IPS DF 19.7 (cell line): ENCODE measurements at regions not wholly inside any gene's neighbourhood (a gene's known extent, or its start where the extent isn't known, plus 50 kb on each side); places are given as distances from the start of the nearest gene placed in this dataset.

Experiments
- DNase-seq: peaks from one replicate; pipeline ENCODE4 v3.0.0-alpha.2; 2013; ENCODE audit warnings: low read depth, low spot score

GRCh38 chr13:111536075-111536642 is 215.7 kb downstream of the TEX29 start:
- DNase-seq = no peak

GRCh38 chr13:111537115-111537728 is 216.8 kb downstream of the TEX29 start:
- DNase-seq = no peak

GRCh38 chr13:111537843-111538499 is 217.5 kb downstream of the TEX29 start:
- DNase-seq = no peak

GRCh38 chr13:111539252-111539651 is 218.8 kb downstream of the TEX29 start:
- no peak for DNase-seq

- no peak for DNase-seq
These were observed 219.5 kb downstream of the TEX29 start for GRCh38 chr13:111539791-111540446.

GRCh38 chr13:111540486-111540885 is 220.0 kb downstream of the TEX29 start:
- no peak for DNase-seq

GRCh38 chr13:111541345-111541744 is 220.9 kb downstream of the TEX29 start:
- DNase-seq = no peak

- DNase-seq = no peak
These were observed 221.5 kb downstream of the TEX29 start for GRCh38 chr13:111541752-111542529.

GRCh38 chr13:111542530-111543341 is 222.3 kb downstream of the TEX29 start:
- DNase-seq = no peak

GRCh38 chr13:111546921-111547675 is 226.7 kb downstream of the TEX29 start:
- no peak for DNase-seq

GRCh38 chr13:111547726-111548273 is 227.4 kb downstream of the TEX29 start:
- no peak for DNase-seq

- DNase-seq = no peak
These were observed 227.9 kb downstream of the TEX29 start for GRCh38 chr13:111548301-111548700.

- no peak for DNase-seq
These were observed 228.4 kb downstream of the TEX29 start for GRCh38 chr13:111548805-111549204.

GRCh38 chr13:111549464-111549863 is 229.0 kb downstream of the TEX29 start:
- DNase-seq = no peak

GRCh38 chr13:111550062-111550461 is 229.6 kb downstream of the TEX29 start:
- no peak for DNase-seq

- DNase-seq = no peak
These were observed 230.9 kb downstream of the TEX29 start for GRCh38 chr13:111551204-111551820.

- no peak for DNase-seq
These were observed 232.6 kb downstream of the TEX29 start for GRCh38 chr13:111552891-111553655.

- no peak for DNase-seq
These were observed 234.3 kb downstream of the TEX29 start for GRCh38 chr13:111554539-111555267.
